Fibroblast of the aortic adventitia (primary cell): ENCODE measurements at regions not wholly inside any gene's neighbourhood (a gene's known extent, or its start where the extent isn't known, plus 50 kb on each side); places are given as distances from the start of the nearest gene placed in this dataset.

ENCODE experiments used
- DNase-seq: peaks from one replicate; pipeline ENCODE4 v3.0.0-alpha.2; 2010; ENCODE audit warnings: low read depth
- H3K4me3 ChIP-seq: 2 replicates; pipeline ENCODE4 v1.5.1; 2011; ENCODE audit warnings: low read depth, mild to moderate bottlenecking, control low read depth, low read length, moderate library complexity
- CTCF ChIP-seq: IDR thresholded peaks from 2 replicates; pipeline ENCODE4 v1.5.1; 2011; ENCODE audit warnings: mild to moderate bottlenecking, low read length, control low read depth, inconsistent platforms; ENCODE audit not compliant: insufficient read depth

- TF ChIP-seq CTCF = no peak
- H3K4me3 ChIP-seq = no peak overlapping the region
- no peak for DNase-seq
These were observed 117.3 kb downstream of the BEGAIN start for GRCh38 chr14:100469632-100470522.

GRCh38 chr14:100470523-100470897 is 116.7 kb downstream of the BEGAIN start:
- no peak overlapping the region for H3K4me3 ChIP-seq
- TF ChIP-seq CTCF = no peak
- no peak for DNase-seq

- DNase-seq = no peak
- H3K4me3 ChIP-seq = no peak overlapping the region
- TF ChIP-seq CTCF = no peak
These were observed 115.7 kb downstream of the BEGAIN start for GRCh38 chr14:100471441-100472093.

GRCh38 chr14:100472094-100472455 is 115.1 kb downstream of the BEGAIN start:
- DNase-seq = no peak
- no peak overlapping the region for H3K4me3 ChIP-seq
- TF ChIP-seq CTCF = no peak

GRCh38 chr14:100472491-100472890 is 114.7 kb downstream of the BEGAIN start:
- no peak overlapping the region for H3K4me3 ChIP-seq
- TF ChIP-seq CTCF = no peak
- DNase-seq = no peak

GRCh38 chr14:100473249-100473648 is 114.0 kb downstream of the BEGAIN start:
- no peak overlapping the region for H3K4me3 ChIP-seq
- no peak for TF ChIP-seq CTCF
- DNase-seq = no peak
